NCI-H82 treated with DMSO at 0.1 percent for 48 hours (cell line): ENCODE measurements at regions not wholly inside any gene's neighbourhood (a gene's known extent, or its start where the extent isn't known, plus 50 kb on each side); places are given as distances from the start of the nearest gene placed in this dataset.

Experiments used
- DNase-seq: peaks from one replicate; lab custom pipeline; 2025; ENCODE audit not compliant: unreplicated experiment; lab: John Stamatoyannopoulos, UW

- DNase-seq = no peak
Observed at GRCh38 chr3:76178412-76178811, 393.1 kb upstream of the ZNF717 start.

- DNase-seq = no peak
Observed at GRCh38 chr3:76181213-76181612, 395.9 kb upstream of the ZNF717 start.

- DNase-seq = no peak
Observed at GRCh38 chr3:76198086-76198485, 412.7 kb upstream of the ZNF717 start.

- no peak for DNase-seq
Observed at GRCh38 chr3:76199382-76199781, 414.0 kb upstream of the ZNF717 start.

GRCh38 chr3:76203578-76203977 is 418.2 kb upstream of the ZNF717 start:
- no peak for DNase-seq

- no peak for DNase-seq
Observed at GRCh38 chr3:76206346-76206745, 421.0 kb upstream of the ZNF717 start.

- no peak for DNase-seq
Observed at GRCh38 chr3:76212679-76213078, 427.3 kb upstream of the ZNF717 start.

GRCh38 chr3:76222201-76222600 is 436.9 kb upstream of the ZNF717 start:
- no peak for DNase-seq

- DNase-seq = no peak
Observed at GRCh38 chr3:76231258-76231657, 445.9 kb upstream of the ZNF717 start.

GRCh38 chr3:76242886-76243753 is 457.8 kb upstream of the ZNF717 start:
- no peak for DNase-seq

- no peak for DNase-seq
Observed at GRCh38 chr3:76245073-76245472, 459.7 kb upstream of the ZNF717 start.

GRCh38 chr3:76245622-76246021 is 460.3 kb upstream of the ZNF717 start:
- DNase-seq = no peak

GRCh38 chr3:76264496-76264895 is 479.1 kb upstream of the ZNF717 start:
- DNase-seq = no peak

- DNase-seq = no peak
Observed at GRCh38 chr3:76264911-76265310, 479.6 kb upstream of the ZNF717 start.

GRCh38 chr3:76266511-76266910 is 481.2 kb upstream of the ZNF717 start:
- no peak for DNase-seq

- no peak for DNase-seq
Observed at GRCh38 chr3:76267851-76268380, 482.6 kb upstream of the ZNF717 start.

- DNase-seq = no peak
Observed at GRCh38 chr3:76293856-76294255, 508.5 kb upstream of the ZNF717 start.

GRCh38 chr3:76300746-76301145 is 515.4 kb upstream of the ZNF717 start:
- no peak for DNase-seq

GRCh38 chr3:76307556-76307955 is 522.2 kb upstream of the ZNF717 start:
- no peak for DNase-seq

- DNase-seq = no peak
Observed at GRCh38 chr3:76308541-76308940, 523.2 kb upstream of the ZNF717 start.

GRCh38 chr3:76310089-76310488 is 524.7 kb upstream of the ZNF717 start:
- no peak for DNase-seq

- no peak for DNase-seq
Observed at GRCh38 chr3:76310667-76311066, 525.3 kb upstream of the ZNF717 start.

- DNase-seq = no peak
Observed at GRCh38 chr3:76311941-76312340, 526.6 kb upstream of the ZNF717 start.
